ENCODE measurements at regions not wholly inside any gene's neighbourhood (a gene's known extent, or its start where the extent isn't known, plus 50 kb on each side); places are given as distances from the start of the nearest gene placed in this dataset.

DNA sequence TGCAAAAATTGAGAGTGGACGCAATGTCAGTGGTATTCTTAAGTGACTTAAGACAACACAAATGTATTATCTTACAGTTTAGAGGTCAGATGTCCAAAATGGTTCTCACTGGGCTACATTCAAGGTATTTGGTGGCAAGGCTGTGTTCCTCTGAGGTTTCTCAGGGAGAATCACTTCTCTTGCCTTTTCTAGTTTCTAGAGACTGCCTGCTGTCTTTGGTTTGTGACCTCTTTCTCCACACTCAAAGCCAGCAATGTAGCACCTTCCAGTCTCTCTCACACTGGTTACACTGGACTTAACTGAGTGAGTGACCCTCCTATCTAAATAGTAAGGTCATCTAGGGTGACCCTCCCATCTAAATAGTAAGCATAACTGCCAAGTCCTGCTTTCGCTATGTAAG lies 613.2 kb upstream of the COBL start:
- TF ChIP-seq CTCF (IDR thresholded peaks at IDR 0.05) (no peak), ZFX (IDR thresholded peaks at IDR 0.05; ENCODE audit: borderline replicate concordance) (no peak)

Measured in 22Rv1 (cell line).